HepG2 (cell line): ENCODE measurements at regions not wholly inside any gene's neighbourhood (a gene's known extent, or its start where the extent isn't known, plus 50 kb on each side); places are given as distances from the start of the nearest gene placed in this dataset.

Experiments
- CREM ChIP-seq, 2 experiments: sonication (generic) in 1 of 2; formaldehyde crosslinking in 1 of 2; IDR thresholded peaks; 2 replicates each; pipeline versions ENCODE4 v1.4.0 to v1.6.1; 2016 to 2020; ENCODE audit warnings: antibody characterized with exemption in 1 of 2, mild to moderate bottlenecking in 1 of 2, missing genetic modification reagents in 1 of 2
- MBD4 ChIP-seq: IDR thresholded peaks from 2 replicates; pipeline ENCODE4 v1.6.1; 2012; ENCODE audit warnings: low read length, inconsistent platforms, borderline replicate concordance
- NCOA1 ChIP-seq: sonication (generic); formaldehyde crosslinking; IDR thresholded peaks from 2 replicates; pipeline ENCODE4 v1.9.0; 2021; ENCODE audit warnings: missing genetic modification reagents
- NPAS2 ChIP-seq: sonication (generic); formaldehyde crosslinking; IDR thresholded peaks from 2 replicates; pipeline ENCODE4 v1.8.0; 2022; ENCODE audit warnings: mild to moderate bottlenecking, missing genetic modification reagents, borderline replicate concordance
- NR2F1 ChIP-seq, 2 experiments: fragments of 450-650 bp in 1 of 2; formaldehyde crosslinking in 1 of 2; IDR thresholded peaks; 2 replicates each; pipeline versions ENCODE4 v1.5.0 to v1.6.1; 2016 to 2020; ENCODE audit warnings: mild to moderate bottlenecking in 1 of 2, missing compliant biosample characterization in 1 of 2, missing genetic modification reagents in 1 of 2, moderate library complexity in 1 of 2
- RBM39 ChIP-seq: fragments of 200-400 bp; formaldehyde crosslinking; IDR thresholded peaks from one replicate; pipeline ENCODE4 v1.6.1; 2018; ENCODE audit warnings: antibody characterized with exemption, mild to moderate bottlenecking, low read depth, low read length; ENCODE audit not compliant: poor library complexity, severe bottlenecking
- TBX2 ChIP-seq: sonication (generic); formaldehyde crosslinking; IDR thresholded peaks from 2 replicates; pipeline ENCODE4 v1.5.0; 2020; ENCODE audit warnings: missing genetic modification reagents, mild to moderate bottlenecking, borderline replicate concordance
- TCF7 ChIP-seq: sonication (generic); IDR thresholded peaks from 2 replicates; pipeline ENCODE4 v1.6.1; 2016; ENCODE audit warnings: antibody characterized with exemption, low read depth
- ZNF510 ChIP-seq: sonication (generic); formaldehyde crosslinking; IDR thresholded peaks from 2 replicates; pipeline ENCODE4 v1.4.0; 2020; ENCODE audit warnings: low read depth, mild to moderate bottlenecking, missing genetic modification reagents
- TF ChIP-seq, protein P1 (sequence below): sonication (generic); formaldehyde crosslinking; IDR thresholded peaks from 2 replicates; pipeline ENCODE4 v1.5.0; 2020; ENCODE audit warnings: missing genetic modification reagents
- TF ChIP-seq, protein P2 (sequence below): sonication (generic); formaldehyde crosslinking; IDR thresholded peaks from 2 replicates; pipeline ENCODE4 v1.5.1; 2020; ENCODE audit warnings: mild to moderate bottlenecking, missing genetic modification reagents, borderline replicate concordance
- TF ChIP-seq, protein P3 (sequence below): sonication (generic); formaldehyde crosslinking; IDR thresholded peaks from 2 replicates; pipeline ENCODE4 v1.8.0; 2022; ENCODE audit warnings: mild to moderate bottlenecking, missing genetic modification reagents; ENCODE audit not compliant: insufficient replicate concordance
- TF ChIP-seq, protein P4 (sequence below): sonication (generic); formaldehyde crosslinking; IDR thresholded peaks from 2 replicates; pipeline ENCODE4 v1.8.1; 2023; ENCODE audit warnings: mild to moderate bottlenecking, inconsistent platforms, moderate library complexity, missing genetic modification reagents, borderline replicate concordance
- TF ChIP-seq, protein P5 (sequence below): sonication (generic); formaldehyde crosslinking; IDR thresholded peaks from 2 replicates; pipeline ENCODE4 v1.4.0; 2020; ENCODE audit warnings: missing genetic modification reagents

DNA sequence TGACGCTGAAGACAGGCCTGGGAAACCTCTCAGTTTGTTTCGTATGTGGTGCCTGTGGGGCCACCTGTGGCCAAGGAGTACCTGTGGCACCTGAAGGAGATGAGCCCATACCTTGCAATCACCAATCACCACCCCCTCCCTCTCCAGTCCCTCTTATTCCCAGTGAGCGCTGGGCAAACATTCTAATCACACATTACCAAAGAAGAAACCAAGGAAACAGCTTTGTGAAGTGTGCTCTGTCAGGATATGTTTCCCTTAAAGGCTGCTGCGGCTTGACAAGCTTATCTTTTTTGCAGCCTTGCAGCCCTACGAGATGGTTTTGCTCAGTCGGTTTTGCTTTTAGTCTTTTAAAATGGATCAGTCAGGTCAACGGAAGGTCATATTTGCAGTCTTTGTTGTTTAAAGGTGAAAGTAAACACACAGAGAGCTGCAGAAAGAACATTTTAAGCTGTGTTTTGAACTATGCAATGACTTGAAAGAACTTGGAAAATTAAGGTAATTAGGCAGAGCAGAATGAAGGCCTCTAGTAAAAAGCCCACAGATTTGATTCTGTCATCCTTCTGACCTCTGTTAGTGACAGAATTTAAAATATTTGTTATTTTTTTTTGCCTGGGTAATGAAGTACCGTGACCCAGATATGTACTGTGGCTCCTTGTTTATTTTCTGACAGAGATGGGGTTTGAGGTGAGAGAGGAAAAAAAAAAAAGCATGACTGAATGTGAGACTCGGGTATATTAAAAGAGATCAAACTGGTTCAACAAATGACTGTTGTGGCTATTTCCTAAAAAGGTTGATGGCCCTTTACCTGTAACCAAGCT is 461.4 kb downstream of the NSUN3 start (continued):
- peak; percentile 43 for TF ChIP-seq CREM (IDR thresholded peaks at IDR 0.05)
- TF ChIP-seq CREM (CRISPR knock-in tag; IDR thresholded peaks at IDR 0.05) = no peak
- TF ChIP-seq, protein P1, sequence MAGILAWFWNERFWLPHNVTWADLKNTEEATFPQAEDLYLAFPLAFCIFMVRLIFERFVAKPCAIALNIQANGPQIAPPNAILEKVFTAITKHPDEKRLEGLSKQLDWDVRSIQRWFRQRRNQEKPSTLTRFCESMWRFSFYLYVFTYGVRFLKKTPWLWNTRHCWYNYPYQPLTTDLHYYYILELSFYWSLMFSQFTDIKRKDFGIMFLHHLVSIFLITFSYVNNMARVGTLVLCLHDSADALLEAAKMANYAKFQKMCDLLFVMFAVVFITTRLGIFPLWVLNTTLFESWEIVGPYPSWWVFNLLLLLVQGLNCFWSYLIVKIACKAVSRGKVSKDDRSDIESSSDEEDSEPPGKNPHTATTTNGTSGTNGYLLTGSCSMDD = no peak
- no peak for TF ChIP-seq NCOA1 (CRISPR knock-in tag)
- no peak for TF ChIP-seq NPAS2 (CRISPR knock-in tag)
- TF ChIP-seq, protein P2, sequence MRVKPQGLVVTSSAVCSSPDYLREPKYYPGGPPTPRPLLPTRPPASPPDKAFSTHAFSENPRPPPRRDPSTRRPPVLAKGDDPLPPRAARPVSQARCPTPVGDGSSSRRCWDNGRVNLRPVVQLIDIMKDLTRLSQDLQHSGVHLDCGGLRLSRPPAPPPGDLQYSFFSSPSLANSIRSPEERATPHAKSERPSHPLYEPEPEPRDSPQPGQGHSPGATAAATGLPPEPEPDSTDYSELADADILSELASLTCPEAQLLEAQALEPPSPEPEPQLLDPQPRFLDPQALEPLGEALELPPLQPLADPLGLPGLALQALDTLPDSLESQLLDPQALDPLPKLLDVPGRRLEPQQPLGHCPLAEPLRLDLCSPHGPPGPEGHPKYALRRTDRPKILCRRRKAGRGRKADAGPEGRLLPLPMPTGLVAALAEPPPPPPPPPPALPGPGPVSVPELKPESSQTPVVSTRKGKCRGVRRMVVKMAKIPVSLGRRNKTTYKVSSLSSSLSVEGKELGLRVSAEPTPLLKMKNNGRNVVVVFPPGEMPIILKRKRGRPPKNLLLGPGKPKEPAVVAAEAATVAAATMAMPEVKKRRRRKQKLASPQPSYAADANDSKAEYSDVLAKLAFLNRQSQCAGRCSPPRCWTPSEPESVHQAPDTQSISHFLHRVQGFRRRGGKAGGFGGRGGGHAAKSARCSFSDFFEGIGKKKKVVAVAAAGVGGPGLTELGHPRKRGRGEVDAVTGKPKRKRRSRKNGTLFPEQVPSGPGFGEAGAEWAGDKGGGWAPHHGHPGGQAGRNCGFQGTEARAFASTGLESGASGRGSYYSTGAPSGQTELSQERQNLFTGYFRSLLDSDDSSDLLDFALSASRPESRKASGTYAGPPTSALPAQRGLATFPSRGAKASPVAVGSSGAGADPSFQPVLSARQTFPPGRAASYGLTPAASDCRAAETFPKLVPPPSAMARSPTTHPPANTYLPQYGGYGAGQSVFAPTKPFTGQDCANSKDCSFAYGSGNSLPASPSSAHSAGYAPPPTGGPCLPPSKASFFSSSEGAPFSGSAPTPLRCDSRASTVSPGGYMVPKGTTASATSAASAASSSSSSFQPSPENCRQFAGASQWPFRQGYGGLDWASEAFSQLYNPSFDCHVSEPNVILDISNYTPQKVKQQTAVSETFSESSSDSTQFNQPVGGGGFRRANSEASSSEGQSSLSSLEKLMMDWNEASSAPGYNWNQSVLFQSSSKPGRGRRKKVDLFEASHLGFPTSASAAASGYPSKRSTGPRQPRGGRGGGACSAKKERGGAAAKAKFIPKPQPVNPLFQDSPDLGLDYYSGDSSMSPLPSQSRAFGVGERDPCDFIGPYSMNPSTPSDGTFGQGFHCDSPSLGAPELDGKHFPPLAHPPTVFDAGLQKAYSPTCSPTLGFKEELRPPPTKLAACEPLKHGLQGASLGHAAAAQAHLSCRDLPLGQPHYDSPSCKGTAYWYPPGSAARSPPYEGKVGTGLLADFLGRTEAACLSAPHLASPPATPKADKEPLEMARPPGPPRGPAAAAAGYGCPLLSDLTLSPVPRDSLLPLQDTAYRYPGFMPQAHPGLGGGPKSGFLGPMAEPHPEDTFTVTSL (CRISPR knock-in tag) = peak; percentile 43; the same call in 1 of the 2 replicates
- TF ChIP-seq, protein P3, sequence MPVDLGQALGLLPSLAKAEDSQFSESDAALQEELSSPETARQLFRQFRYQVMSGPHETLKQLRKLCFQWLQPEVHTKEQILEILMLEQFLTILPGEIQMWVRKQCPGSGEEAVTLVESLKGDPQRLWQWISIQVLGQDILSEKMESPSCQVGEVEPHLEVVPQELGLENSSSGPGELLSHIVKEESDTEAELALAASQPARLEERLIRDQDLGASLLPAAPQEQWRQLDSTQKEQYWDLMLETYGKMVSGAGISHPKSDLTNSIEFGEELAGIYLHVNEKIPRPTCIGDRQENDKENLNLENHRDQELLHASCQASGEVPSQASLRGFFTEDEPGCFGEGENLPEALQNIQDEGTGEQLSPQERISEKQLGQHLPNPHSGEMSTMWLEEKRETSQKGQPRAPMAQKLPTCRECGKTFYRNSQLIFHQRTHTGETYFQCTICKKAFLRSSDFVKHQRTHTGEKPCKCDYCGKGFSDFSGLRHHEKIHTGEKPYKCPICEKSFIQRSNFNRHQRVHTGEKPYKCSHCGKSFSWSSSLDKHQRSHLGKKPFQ (CRISPR knock-in tag) = no peak
- TF ChIP-seq, protein P4, sequence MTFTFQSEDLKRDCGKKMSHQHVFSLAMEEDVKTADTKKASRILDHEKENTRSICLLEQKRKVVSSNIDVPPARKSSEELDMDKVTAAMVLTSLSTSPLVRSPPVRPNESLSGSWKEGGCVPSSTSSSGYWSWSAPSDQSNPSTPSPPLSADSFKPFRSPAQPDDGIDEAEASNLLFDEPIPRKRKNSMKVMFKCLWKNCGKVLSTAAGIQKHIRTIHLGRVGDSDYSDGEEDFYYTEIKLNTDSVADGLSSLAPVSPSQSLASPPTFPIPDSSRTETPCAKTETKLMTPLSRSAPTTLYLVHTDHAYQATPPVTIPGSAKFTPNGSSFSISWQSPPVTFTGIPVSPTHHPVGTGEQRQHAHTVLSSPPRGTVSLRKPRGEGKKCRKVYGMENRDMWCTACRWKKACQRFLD (CRISPR knock-in tag) = no peak
- peak; percentile 31 to 74; a peak in 2 of 4 replicates for TF ChIP-seq NR2F1 (CRISPR knock-in tag; IDR thresholded peaks at IDR 0.05)
- no peak for TF ChIP-seq RBM39
- TF ChIP-seq, protein P5, sequence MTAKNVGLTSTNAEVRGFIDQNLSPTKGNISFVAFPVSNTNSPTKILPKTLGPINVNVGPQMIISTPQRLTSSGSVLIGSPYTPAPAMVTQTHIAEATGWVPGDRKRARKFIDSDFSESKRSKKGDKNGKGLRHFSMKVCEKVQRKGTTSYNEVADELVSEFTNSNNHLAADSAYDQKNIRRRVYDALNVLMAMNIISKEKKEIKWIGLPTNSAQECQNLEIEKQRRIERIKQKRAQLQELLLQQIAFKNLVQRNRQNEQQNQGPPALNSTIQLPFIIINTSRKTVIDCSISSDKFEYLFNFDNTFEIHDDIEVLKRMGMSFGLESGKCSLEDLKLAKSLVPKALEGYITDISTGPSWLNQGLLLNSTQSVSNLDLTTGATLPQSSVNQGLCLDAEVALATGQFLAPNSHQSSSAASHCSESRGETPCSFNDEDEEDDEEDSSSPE = no peak
- TF ChIP-seq ZNF510 (CRISPR knock-in tag) = no peak
- TF ChIP-seq MBD4 = no peak
- peak; percentile 74 for TF ChIP-seq TCF7
- TF ChIP-seq TBX2 (CRISPR knock-in tag) = peak; percentile 41; the same call in 1 of the 2 replicates
